AG09309 (cell line): ENCODE measurements at regions not wholly inside any gene's neighbourhood (a gene's known extent, or its start where the extent isn't known, plus 50 kb on each side); places are given as distances from the start of the nearest gene placed in this dataset.

Source experiments
- DNase-seq: peaks from one replicate; pipeline ENCODE4 v3.0.0-alpha.2; 2010; ENCODE audit warnings: low read depth
- H3K4me3 ChIP-seq: 2 replicates; pipeline ENCODE4 v1.5.1; 2011; ENCODE audit warnings: mild to moderate bottlenecking, low read depth, low read length, moderate library complexity; ENCODE audit not compliant: control insufficient read depth
- TF ChIP-seq, protein P1 (sequence below): IDR thresholded peaks from 2 replicates; pipeline ENCODE4 v1.5.1; 2011; ENCODE audit warnings: mild to moderate bottlenecking, low read depth, low read length, inconsistent platforms; ENCODE audit not compliant: insufficient read depth, control insufficient read depth; ENCODE audit errors: missing control alignments

DNA sequence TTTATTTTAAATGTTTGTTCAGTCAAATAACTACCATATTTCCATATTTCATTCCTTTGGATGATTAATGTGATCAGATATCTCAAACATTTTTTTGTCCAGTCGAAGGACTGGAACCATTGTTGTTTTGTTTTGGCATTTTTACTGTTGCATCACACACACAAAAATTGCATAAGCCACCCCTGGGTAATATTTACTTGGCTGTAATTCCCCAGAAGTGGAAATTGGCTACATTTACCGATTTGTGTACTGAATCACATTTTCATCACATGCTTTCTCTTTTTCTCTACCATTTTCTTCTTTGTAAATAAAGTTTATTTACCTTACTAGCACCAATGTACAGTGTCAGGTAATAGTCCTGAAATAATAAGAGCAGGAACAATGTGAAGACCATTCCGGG is 1729.7 kb upstream of the WWC1 start:
- no peak for DNase-seq
- H3K4me3 ChIP-seq, result no peak overlapping the region
- TF ChIP-seq, protein P1, sequence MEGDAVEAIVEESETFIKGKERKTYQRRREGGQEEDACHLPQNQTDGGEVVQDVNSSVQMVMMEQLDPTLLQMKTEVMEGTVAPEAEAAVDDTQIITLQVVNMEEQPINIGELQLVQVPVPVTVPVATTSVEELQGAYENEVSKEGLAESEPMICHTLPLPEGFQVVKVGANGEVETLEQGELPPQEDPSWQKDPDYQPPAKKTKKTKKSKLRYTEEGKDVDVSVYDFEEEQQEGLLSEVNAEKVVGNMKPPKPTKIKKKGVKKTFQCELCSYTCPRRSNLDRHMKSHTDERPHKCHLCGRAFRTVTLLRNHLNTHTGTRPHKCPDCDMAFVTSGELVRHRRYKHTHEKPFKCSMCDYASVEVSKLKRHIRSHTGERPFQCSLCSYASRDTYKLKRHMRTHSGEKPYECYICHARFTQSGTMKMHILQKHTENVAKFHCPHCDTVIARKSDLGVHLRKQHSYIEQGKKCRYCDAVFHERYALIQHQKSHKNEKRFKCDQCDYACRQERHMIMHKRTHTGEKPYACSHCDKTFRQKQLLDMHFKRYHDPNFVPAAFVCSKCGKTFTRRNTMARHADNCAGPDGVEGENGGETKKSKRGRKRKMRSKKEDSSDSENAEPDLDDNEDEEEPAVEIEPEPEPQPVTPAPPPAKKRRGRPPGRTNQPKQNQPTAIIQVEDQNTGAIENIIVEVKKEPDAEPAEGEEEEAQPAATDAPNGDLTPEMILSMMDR, result no peak

DNA sequence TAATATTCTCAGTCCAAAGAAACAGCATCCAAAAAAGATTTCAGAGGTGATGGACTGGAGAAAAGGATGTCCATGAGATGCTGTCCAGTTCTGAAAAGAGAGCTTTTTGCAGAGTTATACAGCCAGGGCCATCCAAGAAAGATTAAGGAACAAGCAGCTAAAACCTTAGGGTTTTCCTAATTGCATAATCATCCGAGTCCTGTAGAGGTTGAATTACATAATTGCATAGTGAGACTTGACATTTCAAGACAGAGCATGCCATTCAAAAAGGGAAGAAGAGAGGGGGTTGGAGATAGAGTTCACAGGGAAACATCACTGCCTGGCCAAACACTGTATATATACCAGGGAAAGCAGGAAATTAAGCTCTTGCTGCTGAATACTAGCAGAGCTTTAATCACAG is 1729.2 kb upstream of the WWC1 start:
- no peak for DNase-seq
- no peak overlapping the region for H3K4me3 ChIP-seq
- TF ChIP-seq, protein P1, result no peak

DNA sequence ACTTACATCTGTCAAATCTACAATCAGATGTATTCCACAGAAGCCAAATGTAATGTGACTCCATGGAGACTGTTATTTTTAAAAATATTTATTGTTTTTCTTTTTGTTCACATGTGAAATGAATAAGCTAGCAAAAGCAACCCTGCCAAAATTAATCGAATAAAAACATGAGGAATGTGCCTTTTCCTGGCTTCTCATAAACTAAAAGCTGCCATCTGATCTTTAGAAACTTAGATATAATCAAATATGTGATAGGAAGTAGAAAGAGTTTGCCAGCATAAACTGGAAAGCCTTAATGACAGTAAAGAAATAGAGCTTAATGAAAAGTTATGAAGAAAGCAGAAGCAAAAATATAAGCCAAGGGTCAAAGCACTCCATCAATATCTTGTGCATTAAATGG is 1724.7 kb upstream of the WWC1 start:
- DNase-seq, result no peak

DNA sequence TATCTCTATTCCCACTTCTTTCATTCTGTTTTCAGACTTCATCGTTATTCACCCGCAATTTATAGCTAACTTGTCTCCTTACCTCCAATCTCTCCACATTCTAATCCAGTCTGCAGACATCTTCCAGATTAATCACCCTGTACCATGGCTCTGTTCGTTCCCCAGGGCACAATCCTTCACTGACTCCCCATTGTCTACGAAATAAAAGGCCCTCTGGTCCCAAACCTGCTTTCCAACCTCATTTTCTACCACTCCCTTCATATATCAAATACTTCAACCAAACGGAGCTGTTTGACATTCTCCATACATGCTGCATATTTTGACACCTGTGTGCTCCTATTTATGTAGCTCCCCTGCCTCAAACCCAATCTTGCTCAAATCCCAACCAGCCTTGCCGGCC is 1720.6 kb upstream of the WWC1 start:
- TF ChIP-seq, protein P1, result no peak
- DNase-seq, result no peak

More for the DNA sequence above, 1724.7 kb upstream of the WWC1 start:
- TF ChIP-seq, protein P1, result no peak
- H3K4me3 ChIP-seq, result no peak overlapping the region

DNA sequence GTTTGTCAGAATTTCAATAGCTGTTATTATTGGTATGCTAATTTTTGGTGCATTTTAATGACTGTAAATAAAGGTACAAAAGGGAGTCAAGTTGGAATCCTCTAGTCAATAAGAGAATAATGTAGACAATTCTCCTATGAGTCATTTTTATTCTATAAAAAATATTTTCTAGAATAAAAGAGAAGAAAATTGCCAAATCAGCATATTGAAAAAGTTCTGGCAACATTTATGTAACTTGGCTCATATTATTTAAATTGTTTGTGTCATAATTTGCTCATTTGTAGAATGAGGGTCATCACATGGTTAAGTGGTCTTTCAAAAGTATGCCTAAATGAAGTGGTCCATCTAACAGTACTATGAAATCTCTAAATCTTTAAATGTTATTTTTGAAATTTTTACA is 1719.8 kb upstream of the WWC1 start:
- DNase-seq, result no peak
- TF ChIP-seq, protein P1, result no peak

More for the DNA sequence above, 1720.6 kb upstream of the WWC1 start:
- no peak overlapping the region for H3K4me3 ChIP-seq

DNA sequence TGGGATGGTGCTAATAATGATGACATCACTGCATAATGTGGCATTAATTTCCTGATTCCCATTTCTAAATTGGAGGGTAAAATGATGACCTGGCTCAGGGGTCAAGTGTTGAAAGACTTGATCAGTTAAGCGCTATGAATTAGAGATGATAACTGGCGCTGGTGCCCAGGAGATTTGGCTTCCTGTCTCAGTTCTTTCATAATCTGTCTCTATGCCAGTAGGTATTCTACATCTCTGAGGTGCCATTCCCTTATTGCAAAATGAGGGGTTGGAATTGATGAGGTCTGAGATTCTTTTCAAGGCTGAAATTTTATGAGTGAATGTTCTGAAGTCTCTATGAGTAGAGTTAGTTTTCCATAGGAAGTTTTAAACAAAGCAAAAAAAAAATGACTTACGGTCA is 1715.1 kb upstream of the WWC1 start:
- H3K4me3 ChIP-seq, result no peak overlapping the region
- TF ChIP-seq, protein P1, result no peak
- no peak for DNase-seq

More for the DNA sequence above, 1719.8 kb upstream of the WWC1 start:
- no peak overlapping the region for H3K4me3 ChIP-seq

DNA sequence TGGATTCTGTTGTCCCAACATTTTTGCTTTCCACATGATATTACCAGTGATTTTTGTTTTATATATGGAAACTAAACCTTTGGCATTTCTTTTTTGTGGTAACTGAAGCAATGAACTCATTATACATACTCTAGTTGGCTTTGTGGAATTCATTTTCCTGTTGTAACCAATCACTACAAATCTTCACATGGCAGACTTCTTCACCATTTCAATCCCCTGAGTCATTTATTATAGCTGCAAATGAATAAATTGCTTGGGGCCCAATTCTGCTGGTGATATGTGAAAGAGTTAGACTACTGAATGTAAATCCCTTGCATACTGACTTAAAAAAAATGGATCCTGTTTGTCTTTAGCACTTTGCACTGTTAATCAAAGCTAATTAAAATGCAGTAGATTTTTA is 1709.6 kb upstream of the WWC1 start:
- TF ChIP-seq, protein P1, result no peak
- H3K4me3 ChIP-seq, result no peak overlapping the region
- DNase-seq, result no peak
